T-helper 1 cell treated with Interleukin-12 subunit alpha and Interleukin-12 subunit beta and Interleukin-4 antibody, amounts not matched to agents 30 ng/mL and 1 ng/mL, for 36 hours (primary cell): ENCODE measurements at regions not wholly inside any gene's neighbourhood (a gene's known extent, or its start where the extent isn't known, plus 50 kb on each side); places are given as distances from the start of the nearest gene placed in this dataset.
"Not testable (repeated sequence)": the region's sequence is repeated elsewhere in the genome, so short reads cannot be mapped to it uniquely, and the experiment has no call there.

ENCODE experiments used
- intact Hi-C: fragments of 100-400 bp; cut with micrococcal nuclease; formaldehyde crosslinking; loops from one replicate; pipeline ENCODE4 v1.15.1; 2024

DNA sequence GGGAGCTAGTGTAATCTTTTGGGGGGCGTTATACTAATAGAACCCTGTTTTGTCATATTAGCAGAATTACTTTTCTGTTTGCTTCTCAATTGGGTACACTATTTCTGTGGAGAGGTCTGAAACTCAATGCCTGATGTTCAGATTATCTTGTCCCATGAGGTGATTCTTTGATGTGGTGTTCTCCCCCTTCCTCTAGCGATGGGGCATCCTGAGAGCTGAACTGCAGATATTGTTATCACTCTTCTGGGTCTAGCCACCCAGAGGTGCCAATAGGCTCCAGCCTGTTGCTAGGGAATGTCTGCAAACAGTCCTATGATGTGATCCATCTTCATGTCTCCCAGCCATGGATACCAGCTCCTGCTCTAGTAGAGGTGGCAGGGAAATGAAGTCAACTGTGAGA lies 233.1 kb upstream of the RASA1 start:
- intact Hi-C loops = no loop called here

- intact Hi-C loops = no loop called here
Measured at GRCh38 chr5:87042554-87042953, 225.1 kb upstream of the RASA1 start.

DNA sequence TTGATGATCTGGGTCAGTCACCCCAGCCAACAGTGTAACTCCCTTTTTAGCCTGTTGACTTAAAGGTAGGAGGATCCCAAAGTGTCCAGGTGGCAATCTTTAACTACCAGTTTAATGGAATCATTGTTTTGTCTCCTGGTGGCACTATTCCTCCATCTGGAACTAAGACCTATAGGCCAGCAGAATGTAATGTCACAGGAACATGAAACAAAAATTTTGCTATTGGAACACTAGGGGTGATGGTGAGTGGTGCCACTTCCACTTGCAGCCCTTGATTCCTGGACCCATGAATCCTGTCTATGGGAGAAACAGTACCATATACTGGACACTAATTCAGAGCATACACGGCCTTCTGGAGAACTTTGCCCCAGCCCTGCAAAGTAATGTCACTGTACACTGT lies 219.5 kb upstream of the RASA1 start:
- intact Hi-C loops = loop anchor here (1.0 kb wide), 1 partner anchor 352 kb away; no protein-coding TSS in a partner anchor

- intact Hi-C loops = not testable (repeated sequence)
Measured at GRCh38 chr5:87049012-87049411, 218.7 kb upstream of the RASA1 start.

GRCh38 chr5:87051502-87052113 lies 216.1 kb upstream of the RASA1 start:
- intact Hi-C loops = no loop called here

- intact Hi-C loops = no loop called here
Measured at GRCh38 chr5:87053146-87053545, 214.5 kb upstream of the RASA1 start.

GRCh38 chr5:87054821-87055220 lies 212.9 kb upstream of the RASA1 start:
- intact Hi-C loops = no loop called here

DNA sequence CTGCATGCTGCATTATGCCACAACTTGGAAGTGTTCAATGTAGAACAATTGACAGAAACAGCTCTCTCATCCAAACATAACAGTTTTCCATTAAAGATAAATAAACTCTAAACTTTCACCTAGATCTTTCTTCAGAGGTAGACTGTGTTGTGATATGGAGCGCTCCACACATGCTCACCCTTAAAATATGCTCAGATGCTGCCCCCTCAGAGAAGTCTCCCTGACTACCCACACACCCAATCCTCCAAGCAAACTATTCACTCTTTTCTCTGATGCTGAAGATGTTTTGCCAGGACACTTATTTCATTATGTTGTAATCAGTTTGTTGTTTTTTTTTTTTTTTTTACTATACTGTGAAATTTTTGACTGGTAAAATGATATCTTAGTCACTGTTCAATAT lies 206.6 kb upstream of the RASA1 start:
- intact Hi-C loops = no loop called here

DNA sequence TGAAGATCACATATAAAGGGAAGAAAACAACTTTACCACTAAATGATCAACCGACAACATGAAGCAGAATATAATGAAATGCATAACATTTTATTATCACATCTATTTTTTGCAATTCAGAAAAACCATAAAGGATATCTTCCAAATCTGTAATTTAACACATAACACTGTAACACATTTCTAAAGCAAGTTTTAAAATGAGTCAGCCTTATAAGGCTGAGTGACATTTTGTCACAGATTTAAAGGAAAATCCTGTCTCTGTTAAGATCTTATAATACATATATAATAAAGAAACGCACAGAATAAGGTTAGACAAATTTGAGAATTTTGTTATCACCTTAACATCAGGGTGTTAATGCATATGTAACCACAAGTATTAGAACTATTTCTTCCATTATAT lies 198.4 kb upstream of the RASA1 start:
- intact Hi-C loops = no loop called here

- intact Hi-C loops = loop anchor here (1.0 kb wide), 1 partner anchor 330 kb away; no protein-coding TSS in a partner anchor
Measured at GRCh38 chr5:87069974-87070608, 197.6 kb upstream of the RASA1 start.

- intact Hi-C loops = loop anchor here (2.0 kb wide), 1 partner anchor 339 kb away; the partner anchor contains the start of gene CCNH
Measured at GRCh38 chr5:87074072-87074471, 193.6 kb upstream of the RASA1 start.

GRCh38 chr5:87074934-87075541 lies 192.6 kb upstream of the RASA1 start:
- intact Hi-C loops = loop anchor here (1.0 to 5.0 kb wide), 3 partner anchors 158 to 338 kb away; partner anchors contain the start of gene CCNH

GRCh38 chr5:87076411-87076810 lies 191.3 kb upstream of the RASA1 start:
- intact Hi-C loops = loop anchor here (5.0 kb wide), 1 partner anchor 159 kb away; no protein-coding TSS in a partner anchor

DNA sequence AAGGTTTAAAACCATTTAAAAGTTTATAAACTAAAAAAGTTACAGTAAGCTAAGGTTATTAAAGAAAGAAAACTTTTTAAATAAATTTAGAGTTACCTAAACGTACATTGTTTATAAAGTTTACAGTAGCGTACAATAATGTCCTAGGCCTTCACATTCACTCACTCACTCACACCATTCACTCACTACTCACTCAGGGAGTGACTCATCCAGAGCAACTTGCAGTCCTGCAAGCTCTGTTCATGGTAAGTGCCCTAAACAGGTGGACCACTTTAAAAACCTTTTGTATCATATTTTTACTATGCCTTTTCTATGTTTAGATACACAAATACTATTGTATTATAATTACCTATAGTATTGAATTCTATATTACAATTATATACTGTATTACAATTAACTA lies 190.8 kb upstream of the RASA1 start:
- intact Hi-C loops = loop anchor here (5.0 kb wide), 1 partner anchor 160 kb away; no protein-coding TSS in a partner anchor

DNA sequence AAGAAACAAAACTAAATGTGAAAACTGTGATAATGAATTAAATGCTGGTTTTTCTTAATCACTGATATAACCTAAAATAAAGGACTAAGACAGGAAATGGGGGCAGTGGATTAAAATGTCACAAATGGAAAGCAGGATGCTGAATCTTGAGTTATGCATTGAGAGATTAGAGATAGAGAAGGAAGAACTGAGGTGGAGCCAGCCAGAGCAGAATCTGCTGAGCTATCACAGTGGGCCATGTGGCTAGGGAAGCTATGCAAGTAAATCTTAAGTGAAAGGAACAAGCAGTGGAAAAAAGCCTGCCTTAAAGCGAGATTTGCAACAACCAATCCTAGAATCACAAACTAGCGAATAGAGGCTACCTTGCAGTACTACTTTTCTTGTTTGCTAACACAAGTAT lies 188.5 kb upstream of the RASA1 start:
- intact Hi-C loops = loop anchor here (5.0 kb wide), 1 partner anchor 162 kb away; no protein-coding TSS in a partner anchor

GRCh38 chr5:87081016-87081415 lies 186.7 kb upstream of the RASA1 start:
- intact Hi-C loops = loop anchor here (1.0 to 5.0 kb wide), 6 partner anchors 8 to 464 kb away; partner anchors contain the start of gene COX7C

- intact Hi-C loops = loop anchor here (1.0 to 5.0 kb wide), 6 partner anchors 8 to 464 kb away; partner anchors contain the start of gene COX7C
Measured at GRCh38 chr5:87081511-87082372, 185.9 kb upstream of the RASA1 start.

DNA sequence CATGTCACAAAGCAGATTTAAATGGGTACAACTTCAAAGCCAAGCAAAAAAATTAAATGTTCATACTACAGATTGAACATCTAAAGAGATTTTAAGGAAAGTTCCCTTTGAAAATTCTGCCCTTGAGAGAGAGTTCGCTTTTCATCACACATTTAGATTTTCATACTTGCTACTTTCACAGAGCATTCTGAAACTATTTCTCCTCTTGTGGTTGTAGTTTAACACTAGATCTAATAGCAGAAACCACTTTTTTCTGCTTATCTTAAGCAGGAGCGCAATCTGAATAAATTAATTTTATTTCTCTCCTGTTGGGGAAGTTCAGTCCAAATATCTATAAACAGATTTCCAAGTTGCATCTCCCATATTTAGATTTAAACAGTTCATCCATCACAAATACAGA lies 173.3 kb upstream of the RASA1 start:
- intact Hi-C loops = no loop called here

DNA sequence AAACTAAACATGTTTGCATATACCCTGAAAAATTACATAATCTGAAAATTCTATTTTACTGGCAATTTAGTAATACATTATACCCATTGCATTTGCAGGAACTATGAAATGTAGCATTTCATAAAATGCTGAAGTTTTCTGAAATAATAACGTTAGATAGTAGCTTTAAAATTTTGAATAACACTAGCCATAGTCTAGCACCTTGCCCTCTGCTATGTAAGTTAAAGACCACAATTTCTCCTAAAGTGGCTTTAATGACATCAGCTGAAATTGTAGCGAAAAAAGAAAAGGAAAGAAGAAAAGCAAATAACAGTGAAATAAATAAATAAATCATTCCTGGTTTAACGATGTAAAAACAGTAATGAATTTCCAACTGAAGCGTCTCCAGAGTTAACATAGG lies 172.8 kb upstream of the RASA1 start:
- intact Hi-C loops = no loop called here

GRCh38 chr5:87095787-87096186 lies 171.9 kb upstream of the RASA1 start:
- intact Hi-C loops = no loop called here

GRCh38 chr5:87097664-87098063 lies 170.0 kb upstream of the RASA1 start:
- intact Hi-C loops = no loop called here
